Body of pancreas (tissue), 4 donors: ENCODE measurements at regions not wholly inside any gene's neighbourhood (a gene's known extent, or its start where the extent isn't known, plus 50 kb on each side); places are given as distances from the start of the nearest gene placed in this dataset.

Experiments
- ATAC-seq: fragments of 150-250 bp; one replicate; pipeline ENCODE4 v1.9.1; 2016
- DNase-seq, 4 donors: peaks; one replicate each; pipeline ENCODE4 v3.0.0-alpha.2; 2019
- H3K27ac ChIP-seq, 4 donors: fragments of 200-600 bp; sonication (generic); 1 replicate in 3 of 4; 2 replicates in 1 of 4; pipeline versions ENCODE4 v1.5.1 to v1.6.1; 2016 to 2019; ENCODE audit warnings: mild to moderate bottlenecking in 1 of 4, mixed read lengths in 1 of 4, moderate library complexity in 1 of 4
- H3K27me3 ChIP-seq, 2 donors: fragments of 200-600 bp; sonication (generic); one replicate each; pipeline ENCODE4 v1.6.0; 2016; ENCODE audit warnings: mild to moderate bottlenecking in 1 of 2
- H3K36me3 ChIP-seq, 2 donors: fragments of 200-600 bp; sonication (generic); replicated peaks in 1 of 2; 2 replicates each; pipeline ENCODE4 v1.5.1; 2016; ENCODE audit warnings: low read depth in 2 of 2; ENCODE audit not compliant: insufficient read depth in 1 of 2
- H3K4me1 ChIP-seq: fragments of 200-600 bp; sonication (generic); one replicate; pipeline ENCODE4 v1.6.0; 2016
- H3K4me3 ChIP-seq, 2 donors: fragments of 200-600 bp; sonication (generic); 1 replicate in 1 of 2; 2 replicates in 1 of 2; pipeline ENCODE4 v1.5.1; 2016 to 2019
- H3K9me3 ChIP-seq, 3 donors: fragments of 200-600 bp; sonication (generic); 1 replicate in 2 of 3; 2 replicates in 1 of 3; pipeline ENCODE4 v1.5.1; 2016
- POLR2A ChIP-seq, 3 donors: fragments of 450-650 bp; IDR thresholded peaks; one replicate each; pipeline ENCODE4 v1.6.1; 2016; ENCODE audit warnings: antibody characterized with exemption in 3 of 3, mild to moderate bottlenecking in 2 of 3
- WGBS, 2 donors: methylation state at CpG; one replicate each; pipeline ENCODE4 v1.1.5; 2017; 5-methylcytosine and 5-hydroxymethylcytosine counted together
- intact Hi-C: fragments of 100-400 bp; cut with DNase I; formaldehyde crosslinking; loops from one replicate; pipeline ENCODE4 v1.15.1; 2023
- TF ChIP-seq, protein P1 (sequence below), 7 experiments: fragments of 450-650 bp in 4 of 7; fragments of 200-600 bp in 3 of 7; sonication (generic) in 3 of 7; IDR thresholded peaks; one replicate each; pipeline ENCODE4 v1.5.1; 2016 to 2019; ENCODE audit warnings: antibody characterized with exemption in 7 of 7

DNA sequence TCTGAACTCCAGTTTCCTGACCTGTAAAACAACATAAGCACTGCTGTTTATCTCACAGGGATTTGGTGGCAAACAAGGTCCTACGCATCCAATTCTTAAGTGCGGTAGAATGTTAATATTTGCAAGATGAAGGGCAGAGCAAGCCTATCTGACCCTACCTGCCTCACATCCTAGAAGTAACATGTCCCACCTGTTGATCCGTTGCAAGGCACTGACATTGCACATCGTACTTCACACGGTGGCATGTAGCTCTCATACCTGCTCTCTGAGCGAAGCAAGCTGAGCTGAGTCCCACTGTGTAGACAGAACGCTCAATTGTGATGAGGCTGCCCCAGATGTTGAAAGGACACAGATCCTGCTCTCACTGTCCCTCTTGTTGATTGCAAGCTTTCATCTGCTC is 154.7 kb upstream of the PDE10A start:
- H3K4me1 ChIP-seq: peaks cover 5% of the 10 kb centered on the region
- intact Hi-C loops: no loop called here
- H3K27ac ChIP-seq: no peak overlapping the region
- 55 to 70% methylated on average over 7 of the region's 7 CpGs for WGBS, 2 donors
- ATAC-seq: no peak
- H3K27me3 ChIP-seq: peaks cover 0 to 3% of the 10 kb centered on the region in 2 donors
- no peaks in the 10 kb centered on the region for H3K9me3 ChIP-seq
- DNase-seq: no peak
- H3K4me3 ChIP-seq: no peak overlapping the region
- no peaks in the 10 kb centered on the region for H3K36me3 ChIP-seq
- no peak for TF ChIP-seq POLR2A (IDR thresholded peaks at IDR 0.05)
- TF ChIP-seq, protein P1, sequence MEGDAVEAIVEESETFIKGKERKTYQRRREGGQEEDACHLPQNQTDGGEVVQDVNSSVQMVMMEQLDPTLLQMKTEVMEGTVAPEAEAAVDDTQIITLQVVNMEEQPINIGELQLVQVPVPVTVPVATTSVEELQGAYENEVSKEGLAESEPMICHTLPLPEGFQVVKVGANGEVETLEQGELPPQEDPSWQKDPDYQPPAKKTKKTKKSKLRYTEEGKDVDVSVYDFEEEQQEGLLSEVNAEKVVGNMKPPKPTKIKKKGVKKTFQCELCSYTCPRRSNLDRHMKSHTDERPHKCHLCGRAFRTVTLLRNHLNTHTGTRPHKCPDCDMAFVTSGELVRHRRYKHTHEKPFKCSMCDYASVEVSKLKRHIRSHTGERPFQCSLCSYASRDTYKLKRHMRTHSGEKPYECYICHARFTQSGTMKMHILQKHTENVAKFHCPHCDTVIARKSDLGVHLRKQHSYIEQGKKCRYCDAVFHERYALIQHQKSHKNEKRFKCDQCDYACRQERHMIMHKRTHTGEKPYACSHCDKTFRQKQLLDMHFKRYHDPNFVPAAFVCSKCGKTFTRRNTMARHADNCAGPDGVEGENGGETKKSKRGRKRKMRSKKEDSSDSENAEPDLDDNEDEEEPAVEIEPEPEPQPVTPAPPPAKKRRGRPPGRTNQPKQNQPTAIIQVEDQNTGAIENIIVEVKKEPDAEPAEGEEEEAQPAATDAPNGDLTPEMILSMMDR (IDR thresholded peaks at IDR 0.05): no peak

DNA sequence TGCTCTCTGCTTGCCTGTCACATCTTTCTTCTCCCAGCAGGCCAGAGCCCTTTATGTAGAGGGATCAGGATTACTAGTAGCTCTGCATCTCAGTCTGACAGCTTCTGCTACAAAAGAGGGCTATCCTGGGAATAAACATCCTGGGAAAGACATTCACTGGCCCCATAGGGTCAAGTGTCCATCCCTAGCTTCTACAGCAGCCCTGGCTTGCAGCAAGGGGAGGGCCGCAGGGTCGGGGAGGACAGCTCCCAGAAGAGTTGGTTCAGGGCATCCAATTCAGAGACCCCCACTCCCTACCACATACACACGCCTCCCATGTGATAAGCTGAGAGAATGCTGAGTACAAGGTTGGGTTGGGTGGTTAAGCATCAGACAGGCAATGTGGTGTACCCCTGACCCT is 154.1 kb upstream of the PDE10A start:
- ATAC-seq (no peak), DNase-seq (no peak)
- no peak for TF ChIP-seq POLR2A (IDR thresholded peaks at IDR 0.05)
- TF ChIP-seq, protein P1 (IDR thresholded peaks at IDR 0.05): no peak
- Histone ChIP-seq H3K9me3 (no peaks in the 10 kb centered on the region), H3K4me3 (no peak overlapping the region), H3K27me3 (peaks cover 0 to 3% of the 10 kb centered on the region in 2 donors), H3K4me1 (peaks cover 5% of the 10 kb centered on the region), H3K27ac (no peak overlapping the region), H3K36me3 (no peaks in the 10 kb centered on the region)
- 60 to 67% methylated on average over 3 of the region's 3 CpGs for WGBS, 2 donors
- intact Hi-C loops: no loop called here

DNA sequence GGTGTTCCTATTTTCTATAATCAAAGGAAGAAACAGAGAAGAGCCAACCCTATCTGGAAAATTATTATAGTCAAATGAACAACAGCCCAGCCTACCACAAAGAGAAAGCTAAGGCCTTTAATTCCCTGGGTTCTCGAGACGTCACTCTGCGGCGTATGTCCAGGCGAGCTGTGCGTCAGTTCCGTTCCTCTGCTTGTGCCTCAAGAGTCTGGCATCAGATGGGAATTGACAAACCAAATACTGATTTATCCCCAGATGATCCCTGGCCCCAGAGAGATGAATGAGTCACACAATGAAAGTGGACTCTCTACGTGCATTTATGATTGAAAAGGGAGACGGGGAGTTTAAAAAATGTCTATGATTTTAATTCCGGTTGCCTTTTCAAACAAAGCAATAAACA is 151.6 kb upstream of the PDE10A start:
- H3K27ac ChIP-seq: no peak overlapping the region
- WGBS, 2 donors: 83 to 93% methylated on average over 10 of the region's 10 CpGs
- intact Hi-C loops: no loop called here
- H3K4me1 ChIP-seq: peaks cover 5% of the 10 kb centered on the region
- H3K27me3 ChIP-seq: no peaks in the 10 kb centered on the region
- no peak overlapping the region for H3K4me3 ChIP-seq
- no peaks in the 10 kb centered on the region for H3K36me3 ChIP-seq
- no peak for TF ChIP-seq POLR2A (IDR thresholded peaks at IDR 0.05)
- TF ChIP-seq, protein P1 (IDR thresholded peaks at IDR 0.05): no peak
- peaks cover 0 to 9% (median 0%) of the 10 kb centered on the region in 3 donors for H3K9me3 ChIP-seq
- no peak for DNase-seq
- ATAC-seq: no peak

DNA sequence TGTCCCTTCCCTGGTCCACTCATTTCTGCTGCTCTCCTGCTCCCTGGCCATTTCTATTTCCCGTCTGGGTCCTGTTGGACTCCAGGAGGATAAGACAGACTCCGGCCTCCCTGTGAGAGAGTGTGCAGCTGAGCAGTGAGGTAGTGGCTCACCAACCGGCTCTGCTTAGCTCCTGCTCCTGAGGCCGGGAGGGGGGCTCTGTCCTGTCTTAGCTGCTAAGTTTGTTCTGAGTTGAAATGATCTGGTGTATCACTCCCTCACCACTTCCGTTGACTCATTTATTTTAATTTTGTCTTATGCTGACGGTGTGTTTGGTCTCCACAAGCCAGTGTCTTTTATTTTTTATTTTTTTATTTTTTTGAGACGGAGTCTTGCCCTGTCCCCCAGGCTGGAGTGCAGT is 148.5 kb upstream of the PDE10A start:
- no peak overlapping the region for H3K4me3 ChIP-seq
- 64 to 68% methylated on average over 7 of the region's 7 CpGs for WGBS, 2 donors
- H3K27me3 ChIP-seq: no peaks in the 10 kb centered on the region
- ATAC-seq: no peak
- no peak for TF ChIP-seq POLR2A (IDR thresholded peaks at IDR 0.05)
- TF ChIP-seq, protein P1 (IDR thresholded peaks at IDR 0.05): no peak
- no peaks in the 10 kb centered on the region for H3K4me1 ChIP-seq
- no peaks in the 10 kb centered on the region for H3K36me3 ChIP-seq
- peaks cover 0 to 9% (median 0%) of the 10 kb centered on the region in 3 donors for H3K9me3 ChIP-seq
- DNase-seq: no peak
- intact Hi-C loops: no loop called here
- no peak overlapping the region for H3K27ac ChIP-seq

DNA sequence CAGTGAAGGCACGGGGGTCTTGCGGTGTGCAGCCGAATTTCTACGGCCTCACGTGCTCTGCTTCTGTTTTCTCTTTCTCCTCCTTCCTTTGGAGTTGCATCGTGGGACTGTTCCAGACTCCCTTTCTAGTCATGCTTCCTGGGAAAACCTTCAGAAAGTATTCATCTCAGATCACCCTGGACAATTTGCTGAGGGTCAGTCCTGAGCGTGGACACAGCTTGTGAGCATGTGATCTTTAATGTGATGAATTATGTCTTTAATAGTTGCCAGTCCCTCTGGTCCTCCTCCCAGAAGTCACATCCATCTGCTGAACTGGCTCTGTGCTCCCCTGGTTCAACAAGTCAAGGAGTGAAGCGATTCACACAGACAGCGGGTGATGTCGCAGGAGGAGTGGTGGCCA is 145.0 kb upstream of the PDE10A start:
- intact Hi-C loops: no loop called here
- WGBS, 2 donors: 64 to 68% methylated on average over 10 of the region's 10 CpGs
- DNase-seq (no peak), ATAC-seq (no peak)
- TF ChIP-seq, protein P1 (IDR thresholded peaks at IDR 0.05): no peak
- TF ChIP-seq POLR2A (IDR thresholded peaks at IDR 0.05): no peak
- Histone ChIP-seq H3K36me3 (no peaks in the 10 kb centered on the region), H3K4me3 (no peak overlapping the region), H3K27me3 (no peaks in the 10 kb centered on the region), H3K4me1 (peaks cover 12% of the 10 kb centered on the region), H3K27ac (no peak overlapping the region), H3K9me3 (peaks cover 0 to 9% (median 0%) of the 10 kb centered on the region in 3 donors)
